Spleen (tissue), 11 donors: ENCODE measurements at regions not wholly inside any gene's neighbourhood (a gene's known extent, or its start where the extent isn't known, plus 50 kb on each side); places are given as distances from the start of the nearest gene placed in this dataset.

ENCODE experiments used
- DNase-seq: peaks from one replicate; pipeline ENCODE4 v3.0.0-alpha.2; 2020
- H3K27ac ChIP-seq, 8 donors: fragments of 200-600 bp; sonication (generic) in 7 of 8; 1 replicate in 4 of 8; 2 replicates in 4 of 8; pipeline versions ENCODE4 v1.5.0 to v1.8.0; 2016 to 2021; ENCODE audit warnings: inconsistent platforms in 4 of 8, mild to moderate bottlenecking in 4 of 8, moderate library complexity in 1 of 8
- H3K27me3 ChIP-seq, 7 donors: fragments of 200-600 bp; sonication (generic) in 6 of 7; replicated peaks in 1 of 7; 1 replicate in 4 of 7; 2 replicates in 3 of 7; pipeline versions ENCODE4 v1.5.0 to v1.8.0; 2016 to 2021; ENCODE audit warnings: inconsistent platforms in 3 of 7, mild to moderate bottlenecking in 1 of 7
- H3K36me3 ChIP-seq, 6 donors: fragments of 200-600 bp; sonication (generic) in 5 of 6; 1 replicate in 4 of 6; 2 replicates in 2 of 6; pipeline versions ENCODE4 v1.5.0 to v1.8.0; 2016 to 2021; ENCODE audit warnings: inconsistent platforms in 2 of 6
- H3K4me1 ChIP-seq, 6 donors: fragments of 200-600 bp; sonication (generic) in 5 of 6; 1 replicate in 3 of 6; 2 replicates in 3 of 6; pipeline versions ENCODE4 v1.5.0 to v1.8.0; 2016 to 2021; ENCODE audit warnings: inconsistent platforms in 3 of 6
- H3K4me3 ChIP-seq, 8 donors: fragments of 200-600 bp; sonication (generic) in 7 of 8; 1 replicate in 4 of 8; 2 replicates in 4 of 8; pipeline versions ENCODE4 v1.5.0 to v1.8.0; 2016 to 2021; ENCODE audit warnings: inconsistent platforms in 4 of 8, mild to moderate bottlenecking in 4 of 8, moderate library complexity in 2 of 8
- H3K9me3 ChIP-seq, 8 donors: fragments of 200-600 bp; sonication (generic) in 7 of 8; 1 replicate in 4 of 8; 2 replicates in 4 of 8; pipeline versions ENCODE4 v1.5.0 to v1.8.0; 2016 to 2021; ENCODE audit warnings: inconsistent platforms in 4 of 8
- POLR2A ChIP-seq, 3 donors: fragments of 450-650 bp; IDR thresholded peaks; one replicate each; pipeline ENCODE4 v1.5.1; 2017; ENCODE audit warnings: antibody characterized with exemption in 3 of 3, mild to moderate bottlenecking in 1 of 3
- POLR2AphosphoS5 ChIP-seq, 3 donors: sonication (generic); formaldehyde crosslinking; IDR thresholded peaks; one replicate each; pipeline ENCODE4 v1.5.1; 2017; ENCODE audit warnings: antibody characterized with exemption in 3 of 3
- WGBS, 5 donors: extraction: QIAGEN DNeasy Blood & Tissue Kit in 3 of 5; methylation state at CpG; one replicate each; pipeline versions ENCODE4 v1.1.5 to v1.1.7; 2013 to 2018; 5-methylcytosine and 5-hydroxymethylcytosine counted together
- intact Hi-C: fragments of 100-400 bp; cut with DNase I; formaldehyde crosslinking; loops from one replicate; pipeline ENCODE4 v1.15.0; 2023; ENCODE audit warnings: low total_unique reads
- TF ChIP-seq, protein P1 (sequence below), 11 experiments: fragments of 200-600 bp in 7 of 11; fragments of 450-650 bp in 4 of 11; sonication (generic) in 4 of 11; IDR thresholded peaks in 8 of 11; conservative IDR thresholded peaks in 3 of 11; 1 replicate in 7 of 11; 2 replicates in 4 of 11; pipeline versions ENCODE4 v1.4.0 to v1.8.0; 2016 to 2021; ENCODE audit warnings: antibody characterized with exemption in 11 of 11, inconsistent platforms in 4 of 11, mild to moderate bottlenecking in 1 of 11
- donor health status: healthy with polysubstance abuse.
- donor health status: DM: no; HTN: no; CAD: no; lungs with moderate emphysema.
- donor health status: DM: no; HTN: no; CAD: no.
- donor health status: Bipolar disorder and iron deficiency.
- donor health status: healthy.
- donor health status: DM: no; HTN: no; CAD: no.
- donor health status: DM: yes; HTN: yes; CAD: no.

DNA sequence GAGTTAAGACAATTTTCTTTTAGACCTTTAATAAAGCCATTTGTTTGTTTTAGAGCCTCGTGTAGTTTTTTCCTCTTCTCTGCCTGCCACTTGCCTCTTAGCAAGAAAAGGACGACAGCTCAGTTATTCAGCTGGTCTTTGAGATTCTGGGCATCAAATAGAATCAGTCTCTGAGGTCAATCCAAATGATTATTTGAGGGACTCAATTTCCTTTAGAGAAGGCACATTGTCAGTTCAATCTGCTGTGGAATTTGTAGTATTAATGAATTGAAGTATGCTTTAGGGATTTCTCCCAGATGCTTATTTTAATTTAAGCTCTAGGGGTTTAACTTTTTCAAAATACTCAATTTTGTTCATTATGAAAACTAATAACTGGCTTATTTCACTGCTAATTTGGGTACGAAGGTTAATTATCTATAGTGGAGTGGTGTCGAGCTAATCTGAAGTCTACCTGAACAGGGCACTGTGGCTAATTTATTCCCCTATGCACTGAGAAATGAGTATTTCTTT is 841.2 kb upstream of the AUTS2 start:
- Histone ChIP-seq H3K27ac (no peak overlapping the region), H3K27me3 (peaks cover 0 to 5% (median 0%) of the 10 kb centered on the region in 7 donors), H3K4me1 (no peaks in the 10 kb centered on the region), H3K9me3 (peaks cover 0 to 25% (median 5%) of the 10 kb centered on the region in 8 donors), H3K36me3 (no peaks in the 10 kb centered on the region), H3K4me3 (no peak overlapping the region)
- intact Hi-C loops: no loop called here
- no peak for DNase-seq
- 74 to 86% (median 76%) methylated on average over 4 of the region's 4 CpGs for WGBS, 5 donors
- TF ChIP-seq POLR2AphosphoS5 (IDR thresholded peaks at IDR 0.05): no peak
- no peak for TF ChIP-seq POLR2A (IDR thresholded peaks at IDR 0.05)
- TF ChIP-seq, protein P1, sequence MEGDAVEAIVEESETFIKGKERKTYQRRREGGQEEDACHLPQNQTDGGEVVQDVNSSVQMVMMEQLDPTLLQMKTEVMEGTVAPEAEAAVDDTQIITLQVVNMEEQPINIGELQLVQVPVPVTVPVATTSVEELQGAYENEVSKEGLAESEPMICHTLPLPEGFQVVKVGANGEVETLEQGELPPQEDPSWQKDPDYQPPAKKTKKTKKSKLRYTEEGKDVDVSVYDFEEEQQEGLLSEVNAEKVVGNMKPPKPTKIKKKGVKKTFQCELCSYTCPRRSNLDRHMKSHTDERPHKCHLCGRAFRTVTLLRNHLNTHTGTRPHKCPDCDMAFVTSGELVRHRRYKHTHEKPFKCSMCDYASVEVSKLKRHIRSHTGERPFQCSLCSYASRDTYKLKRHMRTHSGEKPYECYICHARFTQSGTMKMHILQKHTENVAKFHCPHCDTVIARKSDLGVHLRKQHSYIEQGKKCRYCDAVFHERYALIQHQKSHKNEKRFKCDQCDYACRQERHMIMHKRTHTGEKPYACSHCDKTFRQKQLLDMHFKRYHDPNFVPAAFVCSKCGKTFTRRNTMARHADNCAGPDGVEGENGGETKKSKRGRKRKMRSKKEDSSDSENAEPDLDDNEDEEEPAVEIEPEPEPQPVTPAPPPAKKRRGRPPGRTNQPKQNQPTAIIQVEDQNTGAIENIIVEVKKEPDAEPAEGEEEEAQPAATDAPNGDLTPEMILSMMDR (IDR thresholded peaks at IDR 0.05 in 8 of 11, conservative IDR thresholded peaks at IDR 0.05 in 3 of 11): no peak

DNA sequence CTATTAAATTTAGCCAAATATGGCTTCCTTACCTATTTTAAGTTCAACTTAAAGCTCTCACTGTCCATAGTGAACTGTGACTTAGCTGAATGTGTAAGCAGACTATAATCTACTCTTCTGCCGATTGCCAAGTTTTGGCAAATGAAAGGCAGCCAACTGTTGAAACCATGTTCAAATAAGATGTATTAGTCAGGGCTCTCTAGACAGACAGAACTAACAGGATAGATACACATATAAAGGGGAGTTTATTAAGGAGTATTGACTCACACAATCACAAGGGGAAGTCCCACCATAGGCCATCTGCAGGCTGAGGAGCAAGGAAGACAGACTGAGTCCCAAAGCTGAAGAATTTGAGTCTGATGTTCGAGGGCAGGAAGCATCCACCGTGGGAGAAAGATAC is 837.7 kb upstream of the AUTS2 start:
- no peaks in the 10 kb centered on the region for H3K4me1 ChIP-seq
- no peak overlapping the region for H3K4me3 ChIP-seq
- 81 to 95% (median 88%) methylated on average over 3 of the region's 3 CpGs for WGBS, 5 donors
- no peaks in the 10 kb centered on the region for H3K27me3 ChIP-seq
- H3K27ac ChIP-seq: no peak overlapping the region
- H3K9me3 ChIP-seq: peaks cover 0 to 53% (median 32%) of the 10 kb centered on the region in 8 donors
- H3K36me3 ChIP-seq: no peaks in the 10 kb centered on the region
- TF ChIP-seq POLR2AphosphoS5 (IDR thresholded peaks at IDR 0.05) (no peak), POLR2A (IDR thresholded peaks at IDR 0.05) (no peak)
- DNase-seq: no peak
- intact Hi-C loops: no loop called here

DNA sequence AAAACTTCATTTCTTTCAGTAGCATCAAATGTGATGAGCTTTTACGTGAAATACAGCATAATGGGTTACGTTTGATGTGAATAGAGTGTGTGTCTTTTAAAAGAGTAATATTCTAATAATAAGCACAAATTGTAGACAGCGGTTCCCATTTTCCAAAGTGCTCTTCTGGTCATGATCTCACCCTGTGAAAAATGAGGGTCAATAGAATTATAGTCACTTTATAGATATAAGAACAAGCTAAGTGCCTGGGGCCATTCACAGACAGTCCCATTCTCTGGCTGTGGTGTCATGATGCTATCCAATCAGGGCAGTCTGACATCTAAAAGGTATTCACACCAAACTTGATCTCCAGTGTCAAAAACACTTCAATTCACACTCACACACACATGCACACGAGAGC is 830.8 kb upstream of the AUTS2 start:
- H3K27ac ChIP-seq: no peak overlapping the region
- intact Hi-C loops: no loop called here
- no peaks in the 10 kb centered on the region for H3K27me3 ChIP-seq
- no peak for DNase-seq
- H3K4me3 ChIP-seq: no peak overlapping the region
- WGBS, 5 donors: 63 to 79% (median 77%) methylated on average over 4 of the region's 4 CpGs
- H3K36me3 ChIP-seq: no peaks in the 10 kb centered on the region
- TF ChIP-seq, protein P1 (IDR thresholded peaks at IDR 0.05 in 8 of 11, conservative IDR thresholded peaks at IDR 0.05 in 3 of 11): no peak
- TF ChIP-seq POLR2A (IDR thresholded peaks at IDR 0.05) (no peak), POLR2AphosphoS5 (IDR thresholded peaks at IDR 0.05) (no peak)
- H3K9me3 ChIP-seq: peaks cover 0 to 49% (median 22%) of the 10 kb centered on the region in 8 donors
- peaks cover 0 to 8% (median 0%) of the 10 kb centered on the region in 6 donors for H3K4me1 ChIP-seq

DNA sequence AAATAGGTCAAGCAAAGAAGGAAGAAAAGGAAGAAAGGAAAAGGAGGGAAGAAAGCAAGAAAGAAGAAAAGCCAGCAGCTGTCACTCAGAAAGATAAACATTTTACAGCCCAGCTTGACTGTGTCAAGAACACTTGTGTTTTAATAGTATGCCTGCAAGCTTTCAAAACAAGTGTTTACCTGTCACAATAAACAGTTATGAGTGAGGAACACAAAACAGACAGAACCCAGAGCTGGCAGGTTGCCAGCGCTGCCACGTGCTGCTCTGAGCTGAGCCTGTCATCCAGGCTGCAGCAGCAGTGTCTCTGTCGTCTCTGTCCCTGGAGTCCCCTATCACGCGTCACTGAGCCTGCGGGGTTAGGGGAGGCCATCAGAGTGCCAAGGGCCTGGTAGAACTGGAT is 827.6 kb upstream of the AUTS2 start:
- H3K4me3 ChIP-seq: no peak overlapping the region
- H3K4me1 ChIP-seq: peaks cover 0 to 8% (median 0%) of the 10 kb centered on the region in 6 donors
- H3K27ac ChIP-seq: no peak overlapping the region
- intact Hi-C loops: no loop called here
- no peaks in the 10 kb centered on the region for H3K27me3 ChIP-seq
- no peaks in the 10 kb centered on the region for H3K36me3 ChIP-seq
- TF ChIP-seq POLR2AphosphoS5 (IDR thresholded peaks at IDR 0.05) (no peak), POLR2A (IDR thresholded peaks at IDR 0.05) (no peak)
- TF ChIP-seq, protein P1 (IDR thresholded peaks at IDR 0.05 in 8 of 11, conservative IDR thresholded peaks at IDR 0.05 in 3 of 11): no peak
- 39 to 55% (median 44%) methylated on average over 6 of the region's 6 CpGs for WGBS, 5 donors
- DNase-seq: no peak
- peaks cover 0 to 40% (median 6%) of the 10 kb centered on the region in 8 donors for H3K9me3 ChIP-seq

DNA sequence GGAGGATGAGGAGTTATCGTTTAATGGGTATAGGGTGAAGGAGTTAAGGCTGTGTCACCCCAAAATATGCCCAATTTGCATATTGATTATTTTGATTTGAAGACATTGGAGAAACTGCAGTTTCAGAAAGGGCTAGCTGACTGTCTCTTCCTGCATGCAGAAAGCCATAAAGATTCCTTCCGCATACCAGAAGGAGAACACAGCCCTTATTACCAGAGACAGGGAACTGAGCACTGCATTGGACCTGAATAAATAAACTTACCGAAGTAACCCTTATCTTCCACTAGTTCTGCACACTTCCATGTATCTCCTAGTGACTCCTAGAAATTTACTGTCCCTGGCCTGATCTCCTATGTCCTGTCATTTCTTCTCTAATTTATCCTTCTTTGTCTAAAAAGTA is 821.9 kb upstream of the AUTS2 start:
- 64 to 72% (median 68%) methylated on average over 3 of the region's 3 CpGs for WGBS, 5 donors
- H3K4me1 ChIP-seq: no peaks in the 10 kb centered on the region
- no peak for DNase-seq
- H3K36me3 ChIP-seq: no peaks in the 10 kb centered on the region
- H3K27ac ChIP-seq: no peak overlapping the region
- intact Hi-C loops: no loop called here
- TF ChIP-seq, protein P1 (IDR thresholded peaks at IDR 0.05 in 8 of 11, conservative IDR thresholded peaks at IDR 0.05 in 3 of 11): no peak
- H3K9me3 ChIP-seq: peaks cover 0 to 35% (median 7%) of the 10 kb centered on the region in 8 donors
- H3K4me3 ChIP-seq: no peak overlapping the region
- no peaks in the 10 kb centered on the region for H3K27me3 ChIP-seq
